Right lobe of liver (tissue), 6 donors: ENCODE measurements at regions not wholly inside any gene's neighbourhood (a gene's known extent, or its start where the extent isn't known, plus 50 kb on each side); places are given as distances from the start of the nearest gene placed in this dataset.
A peak's percentile ranks its signal among the peaks of the same experiment; 100 is the strongest.

Experiments
- ATAC-seq, 4 donors: fragments of 200-7000 bp; cut with Tn5 transposase; one replicate each; pipeline ENCODE4 v1.9.1; 2020; ENCODE audit warnings: mild to moderate bottlenecking in 4 of 4, moderate library complexity in 4 of 4
- DNase-seq, 3 donors: peaks; one replicate each; pipeline ENCODE4 v3.0.0-alpha.2; 2020
- H3K27ac ChIP-seq, 3 donors: fragments of 200-600 bp; one replicate each; pipeline ENCODE4 v1.8.0; 2022
- H3K27me3 ChIP-seq, 2 donors: fragments of 200-600 bp; one replicate each; pipeline ENCODE4 v1.8.0; 2022
- H3K36me3 ChIP-seq, 4 donors: fragments of 200-600 bp; sonication (generic) in 1 of 4; one replicate each; pipeline versions ENCODE4 v1.5.1 to v1.8.0; 2017 to 2022; ENCODE audit warnings: control low read depth in 1 of 4
- H3K4me1 ChIP-seq, 4 donors: fragments of 200-600 bp; sonication (generic) in 1 of 4; one replicate each; pipeline versions ENCODE4 v1.5.1 to v1.8.0; 2017 to 2022; ENCODE audit warnings: control low read depth in 1 of 4
- H3K4me3 ChIP-seq, 3 donors: fragments of 200-600 bp; one replicate each; pipeline ENCODE4 v1.8.0; 2022
- H3K9me3 ChIP-seq, 4 donors: fragments of 200-600 bp; sonication (generic) in 1 of 4; one replicate each; pipeline versions ENCODE4 v1.5.1 to v1.8.0; 2017 to 2022; ENCODE audit warnings: control low read depth in 1 of 4
- POLR2A ChIP-seq: fragments of 450-650 bp; IDR thresholded peaks from one replicate; pipeline ENCODE4 v1.6.1; 2017; ENCODE audit warnings: antibody characterized with exemption, mild to moderate bottlenecking
- WGBS: methylation state at CpG from one replicate; pipeline ENCODE4 v1.1.6; 2018; ENCODE audit warnings: low coverage, low lambda C conversion rate; ENCODE audit not compliant: insufficient coverage; ENCODE audit errors: missing lambda C conversion rate; 5-methylcytosine and 5-hydroxymethylcytosine counted together
- intact Hi-C, 2 donors: fragments of 100-400 bp; cut with DNase I; formaldehyde crosslinking; loops; one replicate each; pipeline versions ENCODE4 v1.11.2 to v1.14.1; 2022
- TF ChIP-seq, protein P1 (sequence below), 4 donors: fragments of 200-600 bp in 3 of 4; fragments of 450-650 bp in 1 of 4; IDR thresholded peaks; one replicate each; pipeline versions ENCODE4 v1.5.1 to v1.8.0; 2016 to 2022; ENCODE audit warnings: antibody characterized with exemption in 4 of 4, mild to moderate bottlenecking in 2 of 4
- donor health status: DM: no; HTN: yes; CAD: no.
- donor health status: DM: no; HTN: no; CAD: no.
- donor health status: DM: no; HTN: no; CAD: no.
- donor health status: DM: no; HTN: yes; CAD: no.
- donor health status: DM: no; HTN: yes; CAD: no.

DNA sequence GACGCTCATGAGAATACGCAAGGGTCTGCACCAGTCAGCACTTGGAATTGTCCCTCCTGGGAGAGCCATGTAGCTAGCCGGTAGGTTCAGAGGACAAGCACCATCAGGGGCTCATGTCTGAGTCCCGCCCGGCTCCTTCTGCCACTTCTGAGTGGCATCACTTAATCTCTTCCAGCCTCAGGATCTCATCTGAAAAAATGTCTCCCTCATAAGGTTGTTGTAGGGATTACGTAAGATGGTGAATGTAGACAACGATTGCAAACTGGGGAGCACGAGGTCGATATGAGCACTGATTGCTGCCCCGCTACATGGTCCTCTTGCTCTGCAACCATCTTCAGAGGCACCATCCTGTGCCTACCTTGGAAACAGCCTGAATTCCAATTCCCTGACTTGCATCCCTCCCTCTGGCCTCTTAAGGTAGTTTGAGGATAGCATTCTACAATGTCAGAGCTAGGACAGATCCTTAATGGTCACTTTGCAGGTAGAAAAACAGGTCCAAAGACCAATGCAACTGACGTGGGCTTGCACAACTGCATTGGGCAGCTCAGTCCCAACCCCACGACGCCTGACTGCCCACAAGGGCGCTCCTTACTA is 115.8 kb upstream of the TMEM45B start:
- no peak for DNase-seq
- Histone ChIP-seq H3K4me3 (no peak overlapping the region), H3K36me3 (no peaks in the 10 kb centered on the region), H3K4me1 (peaks cover 0 to 16% (median 0%) of the 10 kb centered on the region in 4 donors), H3K27me3 (no peaks in the 10 kb centered on the region), H3K27ac (no peak overlapping the region), H3K9me3 (no peaks in the 10 kb centered on the region)
- no peak for TF ChIP-seq POLR2A
- TF ChIP-seq, protein P1, sequence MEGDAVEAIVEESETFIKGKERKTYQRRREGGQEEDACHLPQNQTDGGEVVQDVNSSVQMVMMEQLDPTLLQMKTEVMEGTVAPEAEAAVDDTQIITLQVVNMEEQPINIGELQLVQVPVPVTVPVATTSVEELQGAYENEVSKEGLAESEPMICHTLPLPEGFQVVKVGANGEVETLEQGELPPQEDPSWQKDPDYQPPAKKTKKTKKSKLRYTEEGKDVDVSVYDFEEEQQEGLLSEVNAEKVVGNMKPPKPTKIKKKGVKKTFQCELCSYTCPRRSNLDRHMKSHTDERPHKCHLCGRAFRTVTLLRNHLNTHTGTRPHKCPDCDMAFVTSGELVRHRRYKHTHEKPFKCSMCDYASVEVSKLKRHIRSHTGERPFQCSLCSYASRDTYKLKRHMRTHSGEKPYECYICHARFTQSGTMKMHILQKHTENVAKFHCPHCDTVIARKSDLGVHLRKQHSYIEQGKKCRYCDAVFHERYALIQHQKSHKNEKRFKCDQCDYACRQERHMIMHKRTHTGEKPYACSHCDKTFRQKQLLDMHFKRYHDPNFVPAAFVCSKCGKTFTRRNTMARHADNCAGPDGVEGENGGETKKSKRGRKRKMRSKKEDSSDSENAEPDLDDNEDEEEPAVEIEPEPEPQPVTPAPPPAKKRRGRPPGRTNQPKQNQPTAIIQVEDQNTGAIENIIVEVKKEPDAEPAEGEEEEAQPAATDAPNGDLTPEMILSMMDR (IDR thresholded peaks at IDR 0.05): no peak
- intact Hi-C loops: loop anchor here in 1 of 2 donors (10.0 kb wide), 1 partner anchor 325 kb away; the partner anchor contains the start of gene BARX2
- no peak for ATAC-seq
- 60% methylated on average over 9 of the region's 14 CpGs for WGBS

DNA sequence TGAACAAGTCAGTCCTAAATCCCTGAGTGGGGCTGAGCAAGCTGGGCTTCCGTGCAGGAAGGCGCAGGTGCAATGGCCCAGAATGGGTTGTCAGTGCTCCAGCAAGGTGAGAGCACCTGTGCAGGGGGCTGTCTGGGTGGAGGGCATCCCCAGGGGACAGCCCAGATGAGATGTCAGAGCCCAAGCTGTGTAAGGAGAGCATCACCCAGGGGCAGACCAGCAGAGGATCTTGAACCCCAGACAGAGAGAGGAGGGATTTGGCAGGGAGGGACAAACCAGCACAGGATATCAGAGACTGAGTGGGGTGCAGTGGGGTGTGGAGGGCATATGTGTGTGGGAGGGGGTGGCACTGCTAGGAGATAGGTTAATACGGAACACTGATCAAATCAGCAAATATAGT is 114.9 kb upstream of the TMEM45B start:
- Histone ChIP-seq H3K27ac (no peak overlapping the region), H3K4me3 (no peak overlapping the region), H3K27me3 (no peaks in the 10 kb centered on the region), H3K4me1 (peaks cover 0 to 14% (median 0%) of the 10 kb centered on the region in 4 donors), H3K36me3 (no peaks in the 10 kb centered on the region), H3K9me3 (no peaks in the 10 kb centered on the region)
- WGBS: 81% methylated on average over 3 of the region's 3 CpGs
- DNase-seq: no peak
- TF ChIP-seq, protein P1 (IDR thresholded peaks at IDR 0.05): no peak
- no peak for TF ChIP-seq POLR2A
- no peak for ATAC-seq
- intact Hi-C loops: no loop called here

DNA sequence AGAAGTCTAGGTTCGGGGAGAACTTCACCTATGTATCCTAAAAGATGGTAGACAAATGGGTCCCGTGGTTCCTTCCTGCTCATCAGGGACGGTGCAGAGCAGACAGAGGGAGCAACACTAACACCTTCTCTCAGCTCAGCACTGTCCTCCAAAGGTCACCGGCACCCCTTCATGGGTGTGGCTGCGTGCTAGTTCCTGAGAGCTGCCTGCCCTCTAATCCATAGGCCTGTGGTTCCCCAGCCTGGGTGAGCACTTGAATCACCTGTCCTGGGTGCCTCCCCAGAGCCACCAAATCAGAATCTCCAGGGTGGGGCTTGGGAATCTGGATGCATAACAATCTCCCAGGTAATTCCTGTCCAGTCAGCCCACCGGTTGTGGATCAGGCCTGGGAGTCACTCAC is 113.9 kb upstream of the TMEM45B start:
- Histone ChIP-seq H3K4me1 (peaks cover 0 to 12% (median 0%) of the 10 kb centered on the region in 4 donors), H3K9me3 (no peaks in the 10 kb centered on the region), H3K27ac (no peak overlapping the region), H3K27me3 (no peaks in the 10 kb centered on the region), H3K36me3 (no peaks in the 10 kb centered on the region), H3K4me3 (no peak overlapping the region)
- intact Hi-C loops: no loop called here
- no peak for DNase-seq
- TF ChIP-seq POLR2A: no peak
- TF ChIP-seq, protein P1 (IDR thresholded peaks at IDR 0.05): no peak
- no peak for ATAC-seq
- 92% methylated on average over 2 of the region's 6 CpGs for WGBS

DNA sequence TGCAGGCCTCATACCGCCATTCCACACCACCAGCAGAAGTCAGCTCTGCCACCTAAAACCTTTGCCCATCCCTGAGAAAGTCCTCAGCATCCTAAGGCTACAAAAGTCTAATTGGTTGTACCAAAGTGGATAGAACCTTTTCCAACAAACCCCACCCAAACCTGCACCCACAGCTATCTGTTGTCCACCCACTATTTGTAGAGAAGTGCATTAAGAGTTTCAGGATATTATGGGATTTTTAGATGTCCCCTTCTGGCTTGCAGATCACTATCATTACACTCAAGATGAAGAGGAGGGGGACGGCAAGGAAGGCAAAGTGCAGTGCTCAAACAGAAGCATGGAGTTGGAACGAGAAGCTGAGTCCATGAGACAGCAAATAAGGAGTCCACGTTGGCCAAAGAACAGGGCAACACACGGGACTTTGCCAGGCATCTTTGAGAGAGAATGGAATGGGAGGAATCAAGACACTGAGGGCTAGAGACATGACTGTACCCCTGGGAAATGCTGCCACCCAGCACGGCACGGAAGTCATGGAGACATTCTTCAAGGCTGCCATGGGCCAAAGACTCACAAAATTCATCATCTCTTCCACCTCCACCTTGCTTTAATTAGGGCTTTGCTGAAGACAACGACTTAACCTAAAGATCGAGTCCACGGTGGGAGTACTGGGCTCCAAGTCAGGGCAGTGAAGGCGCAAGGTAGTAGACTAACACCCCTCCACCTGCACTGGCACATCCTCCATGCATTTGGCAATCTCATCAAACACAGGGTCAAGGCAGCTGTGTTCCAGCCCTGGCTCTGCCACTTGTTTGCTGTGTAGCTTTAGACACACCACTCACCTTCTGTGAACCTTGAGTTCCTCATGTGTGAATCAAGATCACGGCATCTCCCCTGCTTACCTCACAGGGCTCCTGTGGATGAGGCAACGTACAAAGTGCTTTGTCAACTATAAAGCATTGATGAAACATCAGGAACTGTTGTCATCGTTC is 112.9 kb upstream of the TMEM45B start:
- peaks cover 0 to 12% (median 0%) of the 10 kb centered on the region in 4 donors for H3K4me1 ChIP-seq
- intact Hi-C loops: no loop called here
- ATAC-seq: peak; percentile 21 to 87 (median 58)
- TF ChIP-seq, protein P1 (IDR thresholded peaks at IDR 0.05): no peak
- TF ChIP-seq POLR2A: no peak
- no peak overlapping the region for H3K4me3 ChIP-seq
- H3K36me3 ChIP-seq: no peaks in the 10 kb centered on the region
- WGBS: 62% methylated on average over 14 of the region's 14 CpGs
- H3K27me3 ChIP-seq: no peaks in the 10 kb centered on the region
- H3K27ac ChIP-seq: peak overlapping the region in 1 of 3 donors; percentile 63
- DNase-seq: peak; percentile 45 to 76 (median 62)
- H3K9me3 ChIP-seq: no peaks in the 10 kb centered on the region
